ENCODE measurements at regions not wholly inside any gene's neighbourhood (a gene's known extent, or its start where the extent isn't known, plus 50 kb on each side); places are given as distances from the start of the nearest gene placed in this dataset.
"Not testable (repeated sequence)": the region's sequence is repeated elsewhere in the genome, so short reads cannot be mapped to it uniquely, and the experiment has no call there.

- peak; percentile 87 for DNase-seq (ENCODE audit: low spot score)
These were observed 139.8 kb downstream of the OR2B2 start for GRCh38 chr6:27772261-27773001.

- no peak for DNase-seq (ENCODE audit: low spot score)
These were observed 141.0 kb downstream of the OR2B2 start for GRCh38 chr6:27771235-27771634.

- DNase-seq (ENCODE audit: low spot score) = no peak
These were observed 141.5 kb downstream of the OR2B2 start for GRCh38 chr6:27770724-27771123.

GRCh38 chr6:27768556-27768955 is 143.6 kb downstream of the OR2B2 start:
- no peak for DNase-seq (ENCODE audit: low spot score)

GRCh38 chr6:27767851-27768250 is 144.3 kb downstream of the OR2B2 start:
- DNase-seq (ENCODE audit: low spot score) = no peak

GRCh38 chr6:27766405-27766804 is 145.8 kb downstream of the OR2B2 start:
- no peak for DNase-seq (ENCODE audit: low spot score)

- no peak for DNase-seq (ENCODE audit: low spot score)
These were observed 147.1 kb downstream of the OR2B2 start for GRCh38 chr6:27765028-27765590.

GRCh38 chr6:27761391-27761790 is 150.8 kb downstream of the OR2B2 start:
- no peak for DNase-seq (ENCODE audit: low spot score)

- DNase-seq (ENCODE audit: low spot score) = no peak
These were observed 151.7 kb downstream of the OR2B2 start for GRCh38 chr6:27760464-27760863.

GRCh38 chr6:27759930-27760329 is 152.3 kb downstream of the OR2B2 start:
- DNase-seq (ENCODE audit: low spot score) = no peak

GRCh38 chr6:27758491-27758890 is 153.7 kb downstream of the OR2B2 start:
- DNase-seq (ENCODE audit: low spot score) = no peak

- no peak for DNase-seq (ENCODE audit: low spot score)
These were observed 154.9 kb downstream of the OR2B2 start for GRCh38 chr6:27757307-27757706.

GRCh38 chr6:27755768-27756167 is 156.4 kb downstream of the OR2B2 start:
- DNase-seq (ENCODE audit: low spot score) = no peak

GRCh38 chr6:27754408-27754782 is 157.8 kb downstream of the OR2B2 start:
- no peak for DNase-seq (ENCODE audit: low spot score)

GRCh38 chr6:27753668-27754407 is 158.4 kb downstream of the OR2B2 start:
- peak; percentile 79 for DNase-seq (ENCODE audit: low spot score)

- DNase-seq (ENCODE audit: low spot score) = peak; percentile 52
These were observed 159.9 kb downstream of the OR2B2 start for GRCh38 chr6:27752038-27752885.

- DNase-seq (ENCODE audit: low spot score) = no peak
These were observed 163.5 kb downstream of the OR2B2 start for GRCh38 chr6:27748661-27749060.

- DNase-seq (ENCODE audit: low spot score) = no peak
These were observed 164.6 kb downstream of the OR2B2 start for GRCh38 chr6:27747637-27748036.

GRCh38 chr6:27746860-27747259 is 165.3 kb downstream of the OR2B2 start:
- not testable (repeated sequence) for DNase-seq (ENCODE audit: low spot score)

- DNase-seq (ENCODE audit: low spot score) = no peak
These were observed 168.4 kb downstream of the OR2B2 start for GRCh38 chr6:27743787-27744186.

GRCh38 chr6:27742833-27743573 is 169.2 kb downstream of the OR2B2 start:
- DNase-seq (ENCODE audit: low spot score) = no peak

GRCh38 chr6:27739902-27740301 is 172.3 kb downstream of the OR2B2 start:
- not testable (repeated sequence) for DNase-seq (ENCODE audit: low spot score)
